WTC11 (cell line): ENCODE measurements at regions not wholly inside any gene's neighbourhood (a gene's known extent, or its start where the extent isn't known, plus 50 kb on each side); places are given as distances from the start of the nearest gene placed in this dataset.

Experiments
- ATAC-seq: fragments of 200-7000 bp; cut with Tn5 transposase; 2 replicates; pipeline ENCODE4 v1.10.0; 2021; ENCODE audit warnings: mild to moderate bottlenecking, moderate library complexity
- CTCF ChIA-PET: fragments of 300-600 bp; sonication (Branson Sonifier 250); formaldehyde crosslinking; loops from one replicate; lab custom pipeline; 2021; ENCODE audit warnings: antibody characterized with exemption; lab: Charles Lee
- POLR2A ChIA-PET: fragments of 350-600 bp; sonication (Branson Sonifier 250); formaldehyde crosslinking; loops from one replicate; lab custom pipeline; 2021; ENCODE audit warnings: antibody characterized with exemption; lab: Charles Lee
- DNase-seq: peaks from one replicate; pipeline ENCODE4 v3.0.0; 2021; ENCODE audit warnings: low spot score
- H3K27ac Mint-ChIP-seq: 2 replicates; pipeline ENCODE4 v1.8.0; 2021; ENCODE audit warnings: mixed read lengths
- H3K27me3 Mint-ChIP-seq: 2 replicates; pipeline ENCODE4 v1.8.0; 2021; ENCODE audit warnings: low read depth, mild to moderate bottlenecking, moderate library complexity, mixed read lengths
- H3K36me3 Mint-ChIP-seq: 2 replicates; pipeline ENCODE4 v1.8.0; 2021; ENCODE audit warnings: mixed read lengths
- H3K4me1 Mint-ChIP-seq: 2 replicates; pipeline ENCODE4 v1.8.0; 2022; ENCODE audit warnings: mixed read lengths
- H3K4me3 Mint-ChIP-seq: 2 replicates; pipeline ENCODE4 v1.8.0; 2021; ENCODE audit warnings: mild to moderate bottlenecking, moderate library complexity, mixed read lengths
- H3K9me3 Mint-ChIP-seq: 2 replicates; pipeline ENCODE4 v1.8.0; 2021; ENCODE audit warnings: mixed read lengths
- EMX1 ChIP-seq: fragments of 250-450 bp; sonication (Bioruptor Pico); IDR thresholded peaks from 2 replicates; pipeline ENCODE4 v1.8.0; 2021; ENCODE audit warnings: mild to moderate bottlenecking
- ESRRA ChIP-seq: sonication (generic); formaldehyde crosslinking; IDR thresholded peaks from 2 replicates; pipeline ENCODE4 v1.8.1; 2022; ENCODE audit warnings: mild to moderate bottlenecking, missing genetic modification reagents, borderline replicate concordance
- ETV6 ChIP-seq: sonication (generic); formaldehyde crosslinking; IDR thresholded peaks from 2 replicates; pipeline ENCODE4 v1.8.1; 2022; ENCODE audit warnings: mild to moderate bottlenecking, missing genetic modification reagents
- NR2C2 ChIP-seq: sonication (generic); formaldehyde crosslinking; IDR thresholded peaks from 2 replicates; pipeline ENCODE4 v1.8.0; 2022; ENCODE audit warnings: mild to moderate bottlenecking, missing genetic modification reagents
- ZBTB21 ChIP-seq: sonication (generic); formaldehyde crosslinking; IDR thresholded peaks from 2 replicates; pipeline ENCODE4 v1.8.1; 2023; ENCODE audit warnings: mild to moderate bottlenecking, missing genetic modification reagents, borderline replicate concordance
- TF ChIP-seq, protein P1 (sequence below): sonication (generic); formaldehyde crosslinking; IDR thresholded peaks from 2 replicates; pipeline ENCODE4 v1.8.0; 2022; ENCODE audit warnings: mild to moderate bottlenecking, missing genetic modification reagents
- TF ChIP-seq, protein P2 (sequence below): sonication (generic); formaldehyde crosslinking; IDR thresholded peaks from 2 replicates; pipeline ENCODE4 v1.8.1; 2022; ENCODE audit warnings: low read depth, mild to moderate bottlenecking, moderate library complexity, missing genetic modification reagents, borderline replicate concordance
- TF ChIP-seq, protein P3 (sequence below): sonication (generic); formaldehyde crosslinking; conservative IDR thresholded peaks from 2 replicates; pipeline ENCODE4 v1.8.1; 2023; ENCODE audit warnings: mild to moderate bottlenecking, low read depth, missing genetic modification reagents, moderate library complexity
- TF ChIP-seq, protein P4 (sequence below): fragments of 250-450 bp; sonication (Bioruptor Pico); IDR thresholded peaks from 2 replicates; pipeline ENCODE4 v1.9.0; 2021; ENCODE audit warnings: mild to moderate bottlenecking, borderline replicate concordance
- TF ChIP-seq, protein P5 (sequence below): fragments of 250-450 bp; sonication (Bioruptor Pico); IDR thresholded peaks from 2 replicates; pipeline ENCODE4 v1.9.0; 2021; ENCODE audit warnings: mild to moderate bottlenecking
- TF ChIP-seq, protein P6 (sequence below): sonication (generic); formaldehyde crosslinking; IDR thresholded peaks from 2 replicates; pipeline ENCODE4 v1.8.0; 2022; ENCODE audit warnings: missing genetic modification reagents
- TF ChIP-seq, protein P7 (sequence below): fragments of 250-450 bp; sonication (Bioruptor Pico); IDR thresholded peaks from 2 replicates; pipeline ENCODE4 v1.8.0; 2021; ENCODE audit warnings: mild to moderate bottlenecking

DNA sequence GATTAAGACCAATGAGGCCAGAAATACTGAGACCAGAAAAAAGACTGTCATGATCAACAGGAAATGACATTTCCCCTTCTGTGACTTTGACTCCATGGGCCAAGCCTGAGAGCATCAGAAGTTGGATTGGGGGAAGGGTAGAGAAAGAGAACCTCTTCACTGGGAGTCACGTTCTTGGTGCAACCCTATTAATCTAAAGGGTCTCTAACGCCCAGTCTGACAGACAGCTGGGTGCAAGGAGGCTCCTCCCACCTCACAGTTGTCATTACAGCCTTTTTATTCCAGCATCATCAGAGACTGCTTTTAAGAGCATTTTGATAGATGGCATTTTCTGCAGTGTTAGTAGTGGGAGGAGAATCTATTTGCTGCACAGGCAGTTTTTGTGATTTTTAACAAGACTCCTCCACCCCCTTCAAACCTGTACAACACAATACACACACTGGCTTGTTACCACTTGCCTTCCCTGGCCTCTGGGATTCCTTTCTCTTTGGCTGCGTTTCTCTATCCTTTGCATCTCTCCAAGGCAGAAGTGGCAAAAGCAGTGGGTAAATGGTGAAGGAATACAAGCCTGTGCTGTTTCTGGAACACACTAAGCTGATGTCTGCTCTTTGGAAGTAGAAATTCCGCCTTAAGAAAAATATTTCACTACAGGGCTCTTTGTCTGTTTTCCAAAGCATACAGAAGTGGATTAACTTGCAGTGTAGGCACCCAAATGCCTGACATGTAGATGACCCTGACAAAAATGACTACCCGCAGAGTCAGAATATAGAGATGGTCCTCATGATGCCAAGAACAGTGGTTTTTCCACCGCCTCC, 310.4 kb upstream of the ZNF608 start:
- H3K4me1 Mint-ChIP-seq = peaks cover 72% of the 10 kb centered on the region
- no peak overlapping the region for H3K4me3 Mint-ChIP-seq
- no peak for TF ChIP-seq ETV6 (CRISPR knock-in tag)
- TF ChIP-seq, protein P1, sequence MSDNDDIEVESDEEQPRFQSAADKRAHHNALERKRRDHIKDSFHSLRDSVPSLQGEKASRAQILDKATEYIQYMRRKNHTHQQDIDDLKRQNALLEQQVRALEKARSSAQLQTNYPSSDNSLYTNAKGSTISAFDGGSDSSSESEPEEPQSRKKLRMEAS = no peak
- no peak for TF ChIP-seq EMX1 (CRISPR knock-in tag)
- TF ChIP-seq ESRRA (CRISPR knock-in tag) = no peak
- TF ChIP-seq, protein P2, sequence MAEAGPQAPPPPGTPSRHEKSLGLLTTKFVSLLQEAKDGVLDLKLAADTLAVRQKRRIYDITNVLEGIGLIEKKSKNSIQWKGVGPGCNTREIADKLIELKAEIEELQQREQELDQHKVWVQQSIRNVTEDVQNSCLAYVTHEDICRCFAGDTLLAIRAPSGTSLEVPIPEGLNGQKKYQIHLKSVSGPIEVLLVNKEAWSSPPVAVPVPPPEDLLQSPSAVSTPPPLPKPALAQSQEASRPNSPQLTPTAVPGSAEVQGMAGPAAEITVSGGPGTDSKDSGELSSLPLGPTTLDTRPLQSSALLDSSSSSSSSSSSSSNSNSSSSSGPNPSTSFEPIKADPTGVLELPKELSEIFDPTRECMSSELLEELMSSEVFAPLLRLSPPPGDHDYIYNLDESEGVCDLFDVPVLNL (CRISPR knock-in tag) = no peak
- TF ChIP-seq, protein P3, sequence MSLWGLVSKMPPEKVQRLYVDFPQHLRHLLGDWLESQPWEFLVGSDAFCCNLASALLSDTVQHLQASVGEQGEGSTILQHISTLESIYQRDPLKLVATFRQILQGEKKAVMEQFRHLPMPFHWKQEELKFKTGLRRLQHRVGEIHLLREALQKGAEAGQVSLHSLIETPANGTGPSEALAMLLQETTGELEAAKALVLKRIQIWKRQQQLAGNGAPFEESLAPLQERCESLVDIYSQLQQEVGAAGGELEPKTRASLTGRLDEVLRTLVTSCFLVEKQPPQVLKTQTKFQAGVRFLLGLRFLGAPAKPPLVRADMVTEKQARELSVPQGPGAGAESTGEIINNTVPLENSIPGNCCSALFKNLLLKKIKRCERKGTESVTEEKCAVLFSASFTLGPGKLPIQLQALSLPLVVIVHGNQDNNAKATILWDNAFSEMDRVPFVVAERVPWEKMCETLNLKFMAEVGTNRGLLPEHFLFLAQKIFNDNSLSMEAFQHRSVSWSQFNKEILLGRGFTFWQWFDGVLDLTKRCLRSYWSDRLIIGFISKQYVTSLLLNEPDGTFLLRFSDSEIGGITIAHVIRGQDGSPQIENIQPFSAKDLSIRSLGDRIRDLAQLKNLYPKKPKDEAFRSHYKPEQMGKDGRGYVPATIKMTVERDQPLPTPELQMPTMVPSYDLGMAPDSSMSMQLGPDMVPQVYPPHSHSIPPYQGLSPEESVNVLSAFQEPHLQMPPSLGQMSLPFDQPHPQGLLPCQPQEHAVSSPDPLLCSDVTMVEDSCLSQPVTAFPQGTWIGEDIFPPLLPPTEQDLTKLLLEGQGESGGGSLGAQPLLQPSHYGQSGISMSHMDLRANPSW = no peak
- TF ChIP-seq, protein P4, sequence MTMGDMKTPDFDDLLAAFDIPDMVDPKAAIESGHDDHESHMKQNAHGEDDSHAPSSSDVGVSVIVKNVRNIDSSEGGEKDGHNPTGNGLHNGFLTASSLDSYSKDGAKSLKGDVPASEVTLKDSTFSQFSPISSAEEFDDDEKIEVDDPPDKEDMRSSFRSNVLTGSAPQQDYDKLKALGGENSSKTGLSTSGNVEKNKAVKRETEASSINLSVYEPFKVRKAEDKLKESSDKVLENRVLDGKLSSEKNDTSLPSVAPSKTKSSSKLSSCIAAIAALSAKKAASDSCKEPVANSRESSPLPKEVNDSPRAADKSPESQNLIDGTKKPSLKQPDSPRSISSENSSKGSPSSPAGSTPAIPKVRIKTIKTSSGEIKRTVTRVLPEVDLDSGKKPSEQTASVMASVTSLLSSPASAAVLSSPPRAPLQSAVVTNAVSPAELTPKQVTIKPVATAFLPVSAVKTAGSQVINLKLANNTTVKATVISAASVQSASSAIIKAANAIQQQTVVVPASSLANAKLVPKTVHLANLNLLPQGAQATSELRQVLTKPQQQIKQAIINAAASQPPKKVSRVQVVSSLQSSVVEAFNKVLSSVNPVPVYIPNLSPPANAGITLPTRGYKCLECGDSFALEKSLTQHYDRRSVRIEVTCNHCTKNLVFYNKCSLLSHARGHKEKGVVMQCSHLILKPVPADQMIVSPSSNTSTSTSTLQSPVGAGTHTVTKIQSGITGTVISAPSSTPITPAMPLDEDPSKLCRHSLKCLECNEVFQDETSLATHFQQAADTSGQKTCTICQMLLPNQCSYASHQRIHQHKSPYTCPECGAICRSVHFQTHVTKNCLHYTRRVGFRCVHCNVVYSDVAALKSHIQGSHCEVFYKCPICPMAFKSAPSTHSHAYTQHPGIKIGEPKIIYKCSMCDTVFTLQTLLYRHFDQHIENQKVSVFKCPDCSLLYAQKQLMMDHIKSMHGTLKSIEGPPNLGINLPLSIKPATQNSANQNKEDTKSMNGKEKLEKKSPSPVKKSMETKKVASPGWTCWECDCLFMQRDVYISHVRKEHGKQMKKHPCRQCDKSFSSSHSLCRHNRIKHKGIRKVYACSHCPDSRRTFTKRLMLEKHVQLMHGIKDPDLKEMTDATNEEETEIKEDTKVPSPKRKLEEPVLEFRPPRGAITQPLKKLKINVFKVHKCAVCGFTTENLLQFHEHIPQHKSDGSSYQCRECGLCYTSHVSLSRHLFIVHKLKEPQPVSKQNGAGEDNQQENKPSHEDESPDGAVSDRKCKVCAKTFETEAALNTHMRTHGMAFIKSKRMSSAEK (CRISPR knock-in tag) = no peak
- no peak for TF ChIP-seq NR2C2 (CRISPR knock-in tag)
- TF ChIP-seq, protein P5, sequence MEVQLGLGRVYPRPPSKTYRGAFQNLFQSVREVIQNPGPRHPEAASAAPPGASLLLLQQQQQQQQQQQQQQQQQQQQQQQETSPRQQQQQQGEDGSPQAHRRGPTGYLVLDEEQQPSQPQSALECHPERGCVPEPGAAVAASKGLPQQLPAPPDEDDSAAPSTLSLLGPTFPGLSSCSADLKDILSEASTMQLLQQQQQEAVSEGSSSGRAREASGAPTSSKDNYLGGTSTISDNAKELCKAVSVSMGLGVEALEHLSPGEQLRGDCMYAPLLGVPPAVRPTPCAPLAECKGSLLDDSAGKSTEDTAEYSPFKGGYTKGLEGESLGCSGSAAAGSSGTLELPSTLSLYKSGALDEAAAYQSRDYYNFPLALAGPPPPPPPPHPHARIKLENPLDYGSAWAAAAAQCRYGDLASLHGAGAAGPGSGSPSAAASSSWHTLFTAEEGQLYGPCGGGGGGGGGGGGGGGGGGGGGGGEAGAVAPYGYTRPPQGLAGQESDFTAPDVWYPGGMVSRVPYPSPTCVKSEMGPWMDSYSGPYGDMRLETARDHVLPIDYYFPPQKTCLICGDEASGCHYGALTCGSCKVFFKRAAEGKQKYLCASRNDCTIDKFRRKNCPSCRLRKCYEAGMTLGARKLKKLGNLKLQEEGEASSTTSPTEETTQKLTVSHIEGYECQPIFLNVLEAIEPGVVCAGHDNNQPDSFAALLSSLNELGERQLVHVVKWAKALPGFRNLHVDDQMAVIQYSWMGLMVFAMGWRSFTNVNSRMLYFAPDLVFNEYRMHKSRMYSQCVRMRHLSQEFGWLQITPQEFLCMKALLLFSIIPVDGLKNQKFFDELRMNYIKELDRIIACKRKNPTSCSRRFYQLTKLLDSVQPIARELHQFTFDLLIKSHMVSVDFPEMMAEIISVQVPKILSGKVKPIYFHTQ (CRISPR knock-in tag) = no peak
- TF ChIP-seq, protein P6, sequence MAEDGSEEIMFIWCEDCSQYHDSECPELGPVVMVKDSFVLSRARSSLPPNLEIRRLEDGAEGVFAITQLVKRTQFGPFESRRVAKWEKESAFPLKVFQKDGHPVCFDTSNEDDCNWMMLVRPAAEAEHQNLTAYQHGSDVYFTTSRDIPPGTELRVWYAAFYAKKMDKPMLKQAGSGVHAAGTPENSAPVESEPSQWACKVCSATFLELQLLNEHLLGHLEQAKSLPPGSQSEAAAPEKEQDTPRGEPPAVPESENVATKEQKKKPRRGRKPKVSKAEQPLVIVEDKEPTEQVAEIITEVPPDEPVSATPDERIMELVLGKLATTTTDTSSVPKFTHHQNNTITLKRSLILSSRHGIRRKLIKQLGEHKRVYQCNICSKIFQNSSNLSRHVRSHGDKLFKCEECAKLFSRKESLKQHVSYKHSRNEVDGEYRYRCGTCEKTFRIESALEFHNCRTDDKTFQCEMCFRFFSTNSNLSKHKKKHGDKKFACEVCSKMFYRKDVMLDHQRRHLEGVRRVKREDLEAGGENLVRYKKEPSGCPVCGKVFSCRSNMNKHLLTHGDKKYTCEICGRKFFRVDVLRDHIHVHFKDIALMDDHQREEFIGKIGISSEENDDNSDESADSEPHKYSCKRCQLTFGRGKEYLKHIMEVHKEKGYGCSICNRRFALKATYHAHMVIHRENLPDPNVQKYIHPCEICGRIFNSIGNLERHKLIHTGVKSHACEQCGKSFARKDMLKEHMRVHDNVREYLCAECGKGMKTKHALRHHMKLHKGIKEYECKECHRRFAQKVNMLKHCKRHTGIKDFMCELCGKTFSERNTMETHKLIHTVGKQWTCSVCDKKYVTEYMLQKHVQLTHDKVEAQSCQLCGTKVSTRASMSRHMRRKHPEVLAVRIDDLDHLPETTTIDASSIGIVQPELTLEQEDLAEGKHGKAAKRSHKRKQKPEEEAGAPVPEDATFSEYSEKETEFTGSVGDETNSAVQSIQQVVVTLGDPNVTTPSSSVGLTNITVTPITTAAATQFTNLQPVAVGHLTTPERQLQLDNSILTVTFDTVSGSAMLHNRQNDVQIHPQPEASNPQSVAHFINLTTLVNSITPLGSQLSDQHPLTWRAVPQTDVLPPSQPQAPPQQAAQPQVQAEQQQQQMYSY (CRISPR knock-in tag) = no peak
- TF ChIP-seq, protein P7, sequence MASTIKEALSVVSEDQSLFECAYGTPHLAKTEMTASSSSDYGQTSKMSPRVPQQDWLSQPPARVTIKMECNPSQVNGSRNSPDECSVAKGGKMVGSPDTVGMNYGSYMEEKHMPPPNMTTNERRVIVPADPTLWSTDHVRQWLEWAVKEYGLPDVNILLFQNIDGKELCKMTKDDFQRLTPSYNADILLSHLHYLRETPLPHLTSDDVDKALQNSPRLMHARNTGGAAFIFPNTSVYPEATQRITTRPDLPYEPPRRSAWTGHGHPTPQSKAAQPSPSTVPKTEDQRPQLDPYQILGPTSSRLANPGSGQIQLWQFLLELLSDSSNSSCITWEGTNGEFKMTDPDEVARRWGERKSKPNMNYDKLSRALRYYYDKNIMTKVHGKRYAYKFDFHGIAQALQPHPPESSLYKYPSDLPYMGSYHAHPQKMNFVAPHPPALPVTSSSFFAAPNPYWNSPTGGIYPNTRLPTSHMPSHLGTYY (CRISPR knock-in tag) = no peak
- no peak for TF ChIP-seq ZBTB21 (CRISPR knock-in tag)
- TF ChIP-seq, all 79 proteins: peak for 0
- Mint-ChIP-seq H3K27ac (peak overlapping the region; percentile 64; the same call in 1 of the 2 replicates), H3K27me3 (peaks cover 39% of the 10 kb centered on the region), H3K9me3 (no peaks in the 10 kb centered on the region), H3K36me3 (no peaks in the 10 kb centered on the region)
- CTCF ChIA-PET = no interaction called here
- DNase-seq = no peak
- POLR2A ChIA-PET = no interaction called here
- ATAC-seq = peak; percentile 30
